ENCODE measurements at regions not wholly inside any gene's neighbourhood (a gene's known extent, or its start where the extent isn't known, plus 50 kb on each side); places are given as distances from the start of the nearest gene placed in this dataset.

DNA sequence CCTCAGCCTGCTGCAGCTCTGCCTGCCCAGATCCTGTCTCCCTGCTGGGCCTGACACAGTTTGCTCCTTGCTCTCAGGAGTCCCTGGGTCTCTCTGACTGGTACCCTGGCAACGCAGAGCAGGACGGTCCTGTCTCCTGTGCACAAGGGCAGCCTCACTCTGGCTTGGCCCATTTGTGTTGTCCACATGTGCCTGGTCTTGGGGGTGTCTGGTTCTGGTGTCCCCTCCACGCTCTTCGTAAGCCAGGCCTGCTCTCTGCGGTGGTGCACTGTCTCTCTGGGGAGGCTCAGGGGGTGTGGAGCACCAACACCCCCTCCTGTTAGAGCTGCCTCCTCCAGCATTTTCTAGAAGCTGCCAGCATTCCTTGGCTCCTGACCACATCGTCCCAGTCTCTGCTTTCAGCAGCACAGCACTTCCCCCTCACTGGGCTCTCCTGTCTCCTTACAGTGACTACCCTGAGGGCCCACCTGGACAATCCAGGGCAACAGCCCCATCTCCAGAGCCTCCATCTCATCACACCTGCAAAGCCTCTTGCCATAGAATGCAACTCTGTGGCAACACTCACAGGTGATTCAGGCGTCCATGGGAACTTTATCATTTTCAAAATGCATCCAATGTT, 235.6 kb upstream of the HS6ST1 start:
- no peak for DNase-seq (ENCODE audit: low read depth in 2 of 2)

DNA sequence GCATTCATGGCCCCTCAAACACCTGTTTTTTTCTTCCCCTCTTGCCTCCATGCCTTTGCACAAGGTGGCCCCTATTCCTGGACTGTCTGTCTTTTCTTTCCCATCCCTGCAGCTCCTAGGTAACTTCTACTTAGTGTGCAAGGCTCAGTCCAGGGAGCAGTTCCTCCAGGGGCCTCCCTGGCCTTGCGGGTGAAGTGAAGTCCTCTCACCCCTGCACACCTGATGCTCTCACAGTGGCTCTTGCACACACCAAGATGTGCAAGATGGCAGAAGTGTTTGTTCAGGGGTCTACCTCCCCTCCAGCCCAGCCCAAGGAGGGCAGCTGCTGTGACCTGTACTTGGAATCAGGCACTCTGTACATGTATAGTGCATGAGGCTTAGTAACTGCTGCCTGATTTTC, 236.8 kb upstream of the HS6ST1 start:
- no peak for DNase-seq (ENCODE audit: low read depth in 2 of 2)

DNA sequence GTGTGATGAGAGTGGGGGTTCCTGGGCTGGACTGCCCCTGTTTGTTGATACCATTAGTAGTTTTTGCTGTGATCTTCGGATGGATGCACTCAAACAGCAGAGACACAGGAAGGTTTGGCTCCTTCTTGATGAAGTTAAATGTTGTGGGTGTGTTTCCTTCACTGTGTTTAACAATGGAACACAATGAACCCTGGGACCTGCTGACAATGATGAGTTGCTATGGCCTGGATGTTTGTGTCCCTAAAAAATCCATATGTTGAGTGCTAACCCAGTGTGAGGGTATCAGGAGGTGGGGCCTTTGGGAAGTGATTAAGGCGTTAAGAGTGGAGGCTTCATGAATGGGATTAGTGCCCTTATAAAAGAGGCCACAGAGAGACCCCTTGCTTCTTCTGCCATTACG, 237.4 kb upstream of the HS6ST1 start:
- DNase-seq (ENCODE audit: low read depth in 2 of 2), result no peak

GRCh38 chr2:128556633-128557032, 238.0 kb upstream of the HS6ST1 start:
- DNase-seq (ENCODE audit: low read depth in 2 of 2), result no peak

GRCh38 chr2:128557069-128557468, 238.4 kb upstream of the HS6ST1 start:
- no peak for DNase-seq (ENCODE audit: low read depth in 2 of 2)

DNA sequence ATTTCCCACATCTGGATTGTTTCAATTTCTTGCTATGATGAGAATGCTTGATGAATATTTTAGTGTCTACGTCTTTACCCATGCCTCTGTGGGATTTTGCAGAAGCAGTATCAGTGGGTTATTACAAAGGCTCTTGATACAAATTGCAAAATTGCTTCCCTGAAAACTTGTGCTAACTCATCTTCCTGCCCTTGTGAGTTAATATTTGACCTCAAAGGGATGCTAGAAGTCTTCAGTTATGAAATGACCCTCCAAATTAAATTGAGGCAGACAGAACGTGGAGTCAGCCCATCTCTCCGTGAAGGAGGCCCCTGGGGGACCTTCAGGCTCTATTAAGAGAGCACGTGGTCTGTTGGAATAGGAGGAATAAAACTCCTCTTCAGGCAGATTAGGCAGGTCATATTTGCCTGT, 239.2 kb upstream of the HS6ST1 start:
- DNase-seq (ENCODE audit: low read depth in 2 of 2), result no peak

DNA sequence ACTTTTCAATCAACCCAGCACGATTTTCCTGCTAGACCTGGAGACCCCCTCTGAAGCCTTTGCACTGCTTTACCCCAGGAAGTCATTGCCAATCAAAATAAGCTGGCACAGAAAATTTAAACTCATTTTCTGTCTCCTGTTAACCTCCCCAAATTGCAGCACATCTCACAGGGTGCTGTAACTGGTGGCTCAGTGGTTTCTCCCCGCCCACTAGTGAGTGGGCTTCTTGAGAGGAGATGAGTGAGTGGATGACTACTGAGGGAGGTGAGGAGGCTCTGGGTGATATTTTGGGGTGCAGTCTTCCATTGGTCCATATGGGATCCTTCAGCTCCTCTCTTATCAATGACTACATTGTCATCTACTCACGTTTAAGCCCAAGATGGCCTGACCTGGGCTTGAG, 239.8 kb upstream of the HS6ST1 start:
- DNase-seq (ENCODE audit: low read depth in 2 of 2), result no peak

DNA sequence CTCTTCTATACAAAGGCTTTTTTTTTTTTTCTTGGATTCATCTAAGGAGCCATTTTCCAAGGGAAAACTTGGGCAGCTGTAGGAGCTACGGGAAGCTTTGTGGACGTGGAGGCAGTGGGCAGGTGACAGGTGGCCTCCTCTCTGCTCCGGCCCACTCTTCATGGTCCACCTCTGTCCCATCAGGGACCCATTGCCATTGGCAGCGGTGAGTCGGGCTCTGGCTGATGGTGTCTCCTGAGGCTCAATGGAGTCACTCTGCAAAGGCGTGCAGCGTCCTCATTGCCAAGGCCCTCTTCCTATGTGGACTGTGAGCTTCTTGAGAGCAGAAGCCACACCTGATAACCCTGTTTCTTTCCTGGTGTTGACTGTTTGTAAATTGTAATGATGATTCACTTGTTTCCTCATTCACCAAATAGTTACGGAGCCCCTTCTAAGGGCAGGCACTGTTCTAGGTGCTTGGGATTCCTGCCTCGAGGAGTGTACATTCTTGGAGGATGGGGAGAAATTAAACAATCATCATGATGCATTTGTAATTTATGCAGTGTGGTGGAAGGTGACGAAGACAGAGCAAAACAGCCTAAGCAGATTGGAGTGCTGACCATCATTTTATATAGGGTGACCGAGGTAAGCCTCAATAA, 240.3 kb upstream of the HS6ST1 start:
- DNase-seq (ENCODE audit: low read depth in 2 of 2), result no peak

DNA sequence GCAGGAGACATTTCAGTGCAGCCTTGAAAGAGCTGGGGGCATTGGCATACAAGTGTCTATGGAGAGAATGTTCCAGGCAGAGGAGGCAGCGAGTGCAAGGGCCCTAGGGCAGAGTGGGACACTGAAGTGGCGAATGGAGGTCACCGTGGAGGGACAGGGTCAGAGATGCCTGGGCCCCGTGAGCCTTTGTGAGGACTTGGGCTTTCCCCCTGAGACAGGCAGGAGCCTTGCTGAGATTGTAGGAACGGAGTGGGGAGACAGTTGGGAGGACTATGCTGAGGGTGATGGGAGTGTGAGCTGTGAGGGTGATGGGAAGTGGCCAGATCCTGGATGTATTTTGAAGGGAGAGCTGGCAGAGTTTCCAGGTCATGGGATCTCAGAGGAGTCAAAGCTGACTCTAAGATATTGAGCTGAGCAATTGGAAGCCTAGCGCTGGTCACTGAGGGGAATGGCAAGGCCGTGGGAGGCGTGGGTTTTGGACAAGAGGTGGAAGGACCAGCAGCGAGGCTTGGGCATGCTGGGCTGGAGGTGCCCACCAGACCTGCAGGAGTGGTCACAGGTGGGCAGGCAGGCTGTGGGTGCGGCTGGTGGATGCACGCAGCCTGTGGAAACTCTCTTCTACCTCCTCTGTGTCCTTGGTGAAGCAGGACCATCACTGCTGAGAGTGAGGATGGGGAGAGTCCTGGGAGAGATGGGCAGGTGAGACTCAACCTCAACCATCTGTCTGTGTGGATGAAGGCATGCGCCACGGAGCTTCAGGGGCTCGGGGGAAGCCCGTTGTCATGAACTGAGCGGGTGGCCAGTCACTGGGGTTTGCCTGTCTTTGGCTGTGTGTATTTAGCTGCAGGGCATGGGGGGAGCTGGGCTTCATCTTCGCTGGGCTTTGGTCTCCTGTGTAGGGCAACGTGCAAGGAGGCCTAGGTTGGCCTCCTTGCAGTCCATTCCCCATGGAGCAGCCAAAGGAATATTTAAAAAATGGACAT, 241.2 kb upstream of the HS6ST1 start:
- DNase-seq (ENCODE audit: low read depth in 2 of 2), result no peak

- DNase-seq (ENCODE audit: low read depth in 2 of 2), result no peak
These were observed 242.1 kb upstream of the HS6ST1 start for GRCh38 chr2:128560718-128561117.

DNA sequence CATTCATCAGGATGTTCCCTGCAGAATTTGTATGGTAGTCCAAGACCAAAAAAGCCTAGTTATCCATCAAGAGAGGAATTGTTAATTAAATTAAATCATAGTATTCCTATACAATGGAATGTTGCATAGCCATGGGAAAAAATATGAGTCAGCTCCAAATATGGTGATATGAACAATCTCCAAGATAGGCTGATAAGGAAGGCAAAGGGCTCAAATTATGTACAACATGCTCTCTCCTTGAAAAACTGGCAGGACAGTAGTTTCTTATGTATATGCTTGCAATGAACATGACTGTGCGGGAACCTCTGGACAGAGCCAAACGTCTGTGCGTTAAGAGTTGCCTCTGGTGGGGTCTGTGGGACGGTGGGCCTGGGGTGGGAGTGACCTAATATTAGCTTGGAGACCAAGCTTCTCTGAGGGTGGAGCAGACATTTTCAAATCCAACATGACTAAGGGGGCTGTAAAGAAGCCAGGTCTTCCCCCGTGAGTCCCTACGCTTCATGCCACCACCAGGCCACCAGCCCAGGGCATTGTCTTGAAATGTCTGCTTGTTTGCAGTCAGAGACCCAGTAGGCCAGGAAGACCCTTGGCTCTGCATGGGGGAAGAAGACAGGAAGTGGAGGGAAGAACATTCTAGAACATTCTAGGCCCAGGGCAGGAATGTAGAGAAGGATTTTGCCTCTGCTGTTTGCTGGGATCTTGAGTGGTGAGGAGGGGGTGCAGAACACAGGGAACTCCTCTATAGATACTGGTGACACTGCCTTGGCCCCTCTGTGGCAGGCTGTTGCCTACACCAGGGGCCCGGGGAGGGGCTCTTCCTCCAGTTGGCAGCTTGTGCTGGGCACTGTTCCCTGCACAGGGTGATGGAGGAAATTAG, 244.0 kb upstream of the HS6ST1 start:
- no peak for DNase-seq (ENCODE audit: low read depth in 2 of 2)

GRCh38 chr2:128563348-128563687, 244.7 kb upstream of the HS6ST1 start:
- DNase-seq (ENCODE audit: low read depth in 2 of 2), result no peak

DNA sequence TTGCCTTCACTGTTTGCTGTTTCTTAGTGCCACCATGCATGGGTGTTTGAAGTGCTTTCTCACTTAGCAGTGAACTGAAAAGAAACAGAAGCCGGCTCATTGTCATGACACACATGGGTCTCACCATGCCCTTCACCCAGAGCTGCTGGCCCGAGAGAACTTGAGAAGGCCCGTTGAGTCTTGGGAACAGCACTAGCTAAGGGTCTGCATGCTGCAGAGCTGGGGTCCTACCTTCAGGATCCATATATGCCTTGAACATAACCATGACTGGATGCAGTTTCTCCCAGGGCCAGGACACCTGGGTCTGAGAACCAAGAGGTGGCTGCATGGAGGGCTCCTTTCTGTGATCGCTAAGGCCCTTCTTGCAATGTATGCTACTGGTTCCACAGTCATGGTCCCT, 245.5 kb upstream of the HS6ST1 start:
- DNase-seq (ENCODE audit: low read depth in 2 of 2), result no peak

- no peak for DNase-seq (ENCODE audit: low read depth in 2 of 2)
These were observed 245.9 kb upstream of the HS6ST1 start for GRCh38 chr2:128564551-128564950.

DNA sequence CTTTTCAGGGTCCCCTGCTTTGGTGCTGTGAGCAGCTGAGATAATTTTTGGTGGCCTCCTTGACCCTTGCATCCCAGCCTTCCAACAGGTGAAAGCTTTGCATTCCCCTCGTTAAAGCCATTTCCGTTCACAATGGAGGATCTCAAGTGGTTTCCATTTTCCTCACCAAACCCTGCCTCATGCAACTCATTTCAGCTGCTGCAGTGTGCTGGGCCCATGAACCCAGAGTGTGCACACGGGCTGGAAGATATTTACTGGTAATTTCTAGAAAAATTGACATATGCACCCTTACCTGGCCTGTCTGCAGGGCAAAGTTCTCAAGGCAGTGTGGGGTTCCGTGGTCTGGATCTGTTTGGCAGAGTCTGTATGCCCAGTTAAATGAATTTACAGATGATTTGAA, 246.8 kb upstream of the HS6ST1 start:
- DNase-seq (ENCODE audit: low read depth in 2 of 2), result no peak

- DNase-seq (ENCODE audit: low read depth in 2 of 2), result no peak
These were observed 248.0 kb upstream of the HS6ST1 start for GRCh38 chr2:128566671-128567070.

- no peak for DNase-seq (ENCODE audit: low read depth in 2 of 2)
These were observed 249.4 kb upstream of the HS6ST1 start for GRCh38 chr2:128568106-128568505.

DNA sequence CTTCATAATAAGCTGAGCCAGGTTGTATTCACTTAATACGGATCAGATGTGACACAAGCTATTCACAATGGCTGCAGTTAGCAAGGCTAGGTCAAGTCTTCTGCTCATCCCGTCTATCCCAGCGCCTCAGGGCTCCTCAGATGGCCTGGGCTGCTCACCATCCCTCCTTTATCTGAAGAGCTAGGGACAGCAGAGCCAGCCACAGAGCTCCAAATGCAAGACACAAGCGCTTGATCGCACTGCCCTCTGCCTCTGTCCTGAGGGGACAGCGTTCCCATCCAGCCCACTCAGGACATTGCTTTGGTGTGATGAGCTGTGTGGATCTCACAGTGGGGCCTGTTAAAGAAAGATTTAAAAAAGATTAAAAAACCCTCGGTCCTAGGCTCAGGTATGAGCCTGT, 254.4 kb upstream of the HS6ST1 start:
- no peak for DNase-seq (ENCODE audit: low read depth in 2 of 2)

- no peak for DNase-seq (ENCODE audit: low read depth in 2 of 2)
These were observed 254.9 kb upstream of the HS6ST1 start for GRCh38 chr2:128573531-128573930.

- no peak for DNase-seq (ENCODE audit: low read depth in 2 of 2)
These were observed 258.7 kb upstream of the HS6ST1 start for GRCh38 chr2:128577141-128577930.
